ENCODE measurements at regions not wholly inside any gene's neighbourhood (a gene's known extent, or its start where the extent isn't known, plus 50 kb on each side); places are given as distances from the start of the nearest gene placed in this dataset.

DNA sequence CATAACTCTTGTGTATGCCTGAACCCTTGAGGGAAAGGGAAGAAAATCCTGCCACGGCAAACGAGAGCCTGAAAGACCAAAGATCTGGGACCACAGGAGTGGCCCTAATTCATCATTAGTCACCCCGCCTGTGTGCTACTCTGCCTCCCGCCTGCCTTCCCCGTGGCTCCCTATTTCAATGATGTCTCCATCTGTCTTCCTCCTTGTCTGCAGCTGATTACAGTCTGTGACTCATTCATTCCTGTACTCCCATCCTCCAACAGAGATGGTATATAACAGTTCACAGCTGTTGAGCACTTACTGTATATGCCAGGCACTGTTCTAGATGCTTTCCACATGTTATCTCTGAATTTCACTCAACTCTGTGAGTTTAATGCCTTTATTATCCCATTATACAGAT, 96.6 kb downstream of the SEC16B start:
- BruUV-seq (replicated peaks): no TSS peak
- H4K91ac ChIP-seq (ENCODE audit: insufficient read depth, low read depth, low read length): peak overlapping the region; percentile 51
- H4K8ac ChIP-seq (ENCODE audit: low read depth in 2 of 2, low read length in 2 of 2): peak overlapping the region in 1 of 2 experiments; percentile 56; a peak in 2 of 4 replicates
- H3K9me3 ChIP-seq (ENCODE audit: control insufficient read depth, insufficient read depth, low read length): no peaks in the 10 kb centered on the region
- no peak overlapping the region for H3K4me3 ChIP-seq (ENCODE audit: insufficient read depth, low read depth, low read length)
- H2BK20ac ChIP-seq (ENCODE audit: low read depth, low read length): peak overlapping the region; percentile 68
- H3K23ac ChIP-seq (ENCODE audit: low read depth, low read length): 0 out of 2 replicates have a peak overlapping the region, but pooled peaks have one; percentile 45
- H3K9me1 ChIP-seq (ENCODE audit: insufficient read depth, low read length): peaks cover 3% of the 10 kb centered on the region; the same call in 1 of the 2 replicates
- H2AK5ac ChIP-seq (ENCODE audit: low read depth, low read length): no peak overlapping the region
- H3K9ac ChIP-seq (ENCODE audit: low read depth, low read length): no peak overlapping the region
- intact Hi-C loops (cut with micrococcal nuclease): loop anchor here (5.0 kb wide), 1 partner anchor 54 kb away; no protein-coding TSS in a partner anchor
- H2BK15ac ChIP-seq (ENCODE audit: low read depth, low read length): no peak overlapping the region
- H3K36me3 ChIP-seq (ENCODE audit: control insufficient read depth, insufficient read depth, low read length): no peaks in the 10 kb centered on the region
- ChIA-PET CTCF (interaction anchor here (0.5 kb wide), 1 partner anchor 663 kb away, joined by 3 read pairs; no protein-coding TSS in a partner anchor), POLR2A (ENCODE audit: unreplicated experiment) (interaction anchor here (1.0 kb wide), 1 partner anchor 17 kb away, joined by 3 read pairs; no protein-coding TSS in a partner anchor)
- in situ Hi-C loops (cut with MboI; ENCODE audit: low sequenced_read_pairs): no loop called here
- TF ChIP-seq BHLHE40 (IDR thresholded peaks at IDR 0.05; ENCODE audit: low read depth, low read length): peak; percentile 53
- TF ChIP-seq, protein P1, sequence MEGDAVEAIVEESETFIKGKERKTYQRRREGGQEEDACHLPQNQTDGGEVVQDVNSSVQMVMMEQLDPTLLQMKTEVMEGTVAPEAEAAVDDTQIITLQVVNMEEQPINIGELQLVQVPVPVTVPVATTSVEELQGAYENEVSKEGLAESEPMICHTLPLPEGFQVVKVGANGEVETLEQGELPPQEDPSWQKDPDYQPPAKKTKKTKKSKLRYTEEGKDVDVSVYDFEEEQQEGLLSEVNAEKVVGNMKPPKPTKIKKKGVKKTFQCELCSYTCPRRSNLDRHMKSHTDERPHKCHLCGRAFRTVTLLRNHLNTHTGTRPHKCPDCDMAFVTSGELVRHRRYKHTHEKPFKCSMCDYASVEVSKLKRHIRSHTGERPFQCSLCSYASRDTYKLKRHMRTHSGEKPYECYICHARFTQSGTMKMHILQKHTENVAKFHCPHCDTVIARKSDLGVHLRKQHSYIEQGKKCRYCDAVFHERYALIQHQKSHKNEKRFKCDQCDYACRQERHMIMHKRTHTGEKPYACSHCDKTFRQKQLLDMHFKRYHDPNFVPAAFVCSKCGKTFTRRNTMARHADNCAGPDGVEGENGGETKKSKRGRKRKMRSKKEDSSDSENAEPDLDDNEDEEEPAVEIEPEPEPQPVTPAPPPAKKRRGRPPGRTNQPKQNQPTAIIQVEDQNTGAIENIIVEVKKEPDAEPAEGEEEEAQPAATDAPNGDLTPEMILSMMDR (conservative IDR thresholded peaks at IDR 0.05; ENCODE audit: low read depth, low read length): no peak
- TF ChIP-seq SMC3 (IDR thresholded peaks at IDR 0.05; ENCODE audit: low read depth, low read length): no peak
- no peak for TF ChIP-seq MXI1 (IDR thresholded peaks at IDR 0.05; ENCODE audit: borderline replicate concordance, low read depth, low read length)
- TF ChIP-seq CEBPB (IDR thresholded peaks at IDR 0.05; ENCODE audit: low read depth, low read length): peak; percentile 34; the same call in 1 of the 2 replicates
- no peak for TF ChIP-seq RFX5 (IDR thresholded peaks at IDR 0.05; ENCODE audit: low read depth, low read length)
- no peak for TF ChIP-seq CHD1 (IDR thresholded peaks at IDR 0.05; ENCODE audit: low read depth, low read length)
- TF ChIP-seq NFE2L2 (IDR thresholded peaks at IDR 0.05; ENCODE audit: low read depth, low read length): no peak
- peak; percentile 99 for TF ChIP-seq RCOR1 (IDR thresholded peaks at IDR 0.05; ENCODE audit: insufficient replicate concordance, low read length)
- no peak for TF ChIP-seq MAFK (IDR thresholded peaks at IDR 0.05; ENCODE audit: low read depth, low read length)
- no peak for TF ChIP-seq POLR2A (IDR thresholded peaks at IDR 0.05; ENCODE audit: low read depth, low read length)
- TF ChIP-seq FOS (IDR thresholded peaks at IDR 0.05; ENCODE audit: low read depth, low read length): peak; percentile 82; the same call in 1 of the 2 replicates
- H3K18ac ChIP-seq (ENCODE audit: low read depth, low read length): peak overlapping the region; percentile 31; the same call in 1 of the 2 replicates
- peak overlapping the region; percentile 22; the same call in 1 of the 2 replicates for H3K14ac ChIP-seq (replicated peaks; ENCODE audit: low read depth, low read length)
- H3K27ac ChIP-seq (ENCODE audit: insufficient read depth, low read length): peak overlapping the region; percentile 22; the same call in 1 of the 2 replicates
- H2BK120ac ChIP-seq (ENCODE audit: low read depth, low read length): peak overlapping the region; percentile 90
- ATAC-seq (ENCODE audit: low read depth) (peak; percentile 91), DNase-seq (peak; percentile 94)
- H3K4me1 ChIP-seq (ENCODE audit: control insufficient read depth, insufficient read depth, low read length): peaks cover 5% of the 10 kb centered on the region
- dilution Hi-C loops (cut with HindIII; ENCODE audit: low sequenced_read_pairs, unreplicated experiment): no loop called here
- peak overlapping the region; percentile 47; the same call in 1 of the 2 replicates for H3K4ac ChIP-seq (ENCODE audit: low read depth, low read length)
- H3K56ac ChIP-seq (ENCODE audit: extremely low read depth, insufficient read depth, low read length): peak overlapping the region; percentile 28; the same call in 1 of the 2 replicates
- peak overlapping the region; percentile 65 for H2AFZ ChIP-seq (replicated peaks; ENCODE audit: low read length, poor library complexity)
- H4K20me1 ChIP-seq (ENCODE audit: insufficient read depth, low read length): no peaks in the 10 kb centered on the region
- no peak overlapping the region for H4K5ac ChIP-seq (ENCODE audit: low read depth, low read length)
- no peaks in the 10 kb centered on the region for H3K79me1 ChIP-seq (ENCODE audit: low read depth in 1 of 2, low read length in 2 of 2)
- H3K4me2 ChIP-seq (ENCODE audit: low read depth, low read length): peak overlapping the region; percentile 57; the same call in 1 of the 2 replicates
- peak overlapping the region; percentile 66 for H2BK5ac ChIP-seq (ENCODE audit: low read depth, low read length, poor library complexity, severe bottlenecking)
- no peaks in the 10 kb centered on the region for H3K27me3 ChIP-seq (ENCODE audit: control insufficient read depth, insufficient read depth, low read length)
- 0% methylated on average over 2 of the region's 5 CpGs; no CpG with 5 or more reads in 1 of the 2 experiments for WGBS, 2 experiments (ENCODE audit: extremely low coverage in 2 of 2, insufficient read length in 1 of 2)
- H2AK9ac ChIP-seq (replicated peaks; ENCODE audit: low read depth, low read length, poor library complexity): no peak overlapping the region
